Astrocyte (in vitro differentiated cells and primary cell): ENCODE measurements at regions not wholly inside any gene's neighbourhood (a gene's known extent, or its start where the extent isn't known, plus 50 kb on each side); places are given as distances from the start of the nearest gene placed in this dataset.

Experiments used
- DNase-seq: peaks from one replicate; pipeline ENCODE4 v3.0.0-alpha.2; 2010; ENCODE audit warnings: low read depth
- FAIRE-seq: peaks from 2 replicates; lab custom pipeline; 2011; peaks lifted over from hg19 to GRCh38; lab: Jason Lieb, UNC
- H2AFZ ChIP-seq: 2 replicates; pipeline ENCODE4 v1.6.0; 2012; ENCODE audit warnings: low read depth, low read length, inconsistent platforms
- H3K27ac ChIP-seq: 2 replicates; pipeline ENCODE4 v1.5.1; 2011; ENCODE audit warnings: low read depth, low read length, inconsistent platforms
- H3K27me3 ChIP-seq: 2 replicates; pipeline ENCODE4 v1.6.0; 2011; ENCODE audit warnings: low read length, inconsistent platforms; ENCODE audit not compliant: insufficient read depth
- H3K36me3 ChIP-seq: 2 replicates; pipeline ENCODE4 v1.5.1; 2011; ENCODE audit warnings: low read length, inconsistent platforms; ENCODE audit not compliant: insufficient read depth
- H3K4me1 ChIP-seq: 2 replicates; pipeline ENCODE4 v1.5.1; 2011; ENCODE audit warnings: low read length, inconsistent platforms; ENCODE audit not compliant: insufficient read depth
- H3K4me2 ChIP-seq: 2 replicates; pipeline ENCODE4 v1.6.0; 2012; ENCODE audit warnings: low read length, inconsistent platforms
- H3K4me3 ChIP-seq: 2 replicates; pipeline ENCODE4 v1.5.1; 2011; ENCODE audit warnings: low read depth, mild to moderate bottlenecking, low read length, inconsistent platforms; ENCODE audit not compliant: insufficient read depth
- H3K79me2 ChIP-seq: 2 replicates; pipeline ENCODE4 v1.6.0; 2012; ENCODE audit warnings: mild to moderate bottlenecking, low read length, inconsistent platforms; ENCODE audit not compliant: insufficient read depth
- H3K9ac ChIP-seq: 2 replicates; pipeline ENCODE4 v1.6.0; 2012; ENCODE audit warnings: mild to moderate bottlenecking, low read length, inconsistent platforms
- H3K9me3 ChIP-seq: 2 replicates; pipeline ENCODE4 v1.5.1; 2012; ENCODE audit warnings: low read depth, mild to moderate bottlenecking, low read length, inconsistent platforms; ENCODE audit not compliant: insufficient read depth
- H4K20me1 ChIP-seq: 2 replicates; pipeline ENCODE4 v1.6.0; 2012; ENCODE audit warnings: low read length, inconsistent platforms; ENCODE audit not compliant: insufficient read depth
- H3K27ac Mint-ChIP-seq: one replicate; pipeline ENCODE4 v1.8.0; 2021; ENCODE audit warnings: mild to moderate bottlenecking, mixed read lengths; ENCODE audit not compliant: unreplicated experiment
- H3K27me3 Mint-ChIP-seq: one replicate; pipeline ENCODE4 v1.8.0; 2021; ENCODE audit warnings: low read depth, mixed read lengths; ENCODE audit not compliant: unreplicated experiment
- H3K36me3 Mint-ChIP-seq: one replicate; pipeline ENCODE4 v1.8.0; 2021; ENCODE audit warnings: low read depth, mixed read lengths; ENCODE audit not compliant: unreplicated experiment
- H3K4me1 Mint-ChIP-seq: one replicate; pipeline ENCODE4 v1.8.0; 2021; ENCODE audit warnings: low read depth, mixed read lengths; ENCODE audit not compliant: unreplicated experiment
- H3K4me3 Mint-ChIP-seq: one replicate; pipeline ENCODE4 v1.8.0; 2021; ENCODE audit warnings: mild to moderate bottlenecking, moderate library complexity, mixed read lengths; ENCODE audit not compliant: unreplicated experiment
- H3K9me3 Mint-ChIP-seq: one replicate; pipeline ENCODE4 v1.8.0; 2021; ENCODE audit warnings: mild to moderate bottlenecking, mixed read lengths; ENCODE audit not compliant: unreplicated experiment
- EZH2 ChIP-seq: IDR thresholded peaks from 2 replicates; pipeline ENCODE4 v1.6.1; 2012; ENCODE audit warnings: mild to moderate bottlenecking, low read length, inconsistent platforms; ENCODE audit not compliant: insufficient read depth
- TF ChIP-seq, protein P1 (sequence below): IDR thresholded peaks from 2 replicates; pipeline ENCODE4 v1.5.1; 2011; ENCODE audit warnings: low read depth, mild to moderate bottlenecking, inconsistent platforms, low read length, moderate library complexity; ENCODE audit not compliant: insufficient read depth

DNA sequence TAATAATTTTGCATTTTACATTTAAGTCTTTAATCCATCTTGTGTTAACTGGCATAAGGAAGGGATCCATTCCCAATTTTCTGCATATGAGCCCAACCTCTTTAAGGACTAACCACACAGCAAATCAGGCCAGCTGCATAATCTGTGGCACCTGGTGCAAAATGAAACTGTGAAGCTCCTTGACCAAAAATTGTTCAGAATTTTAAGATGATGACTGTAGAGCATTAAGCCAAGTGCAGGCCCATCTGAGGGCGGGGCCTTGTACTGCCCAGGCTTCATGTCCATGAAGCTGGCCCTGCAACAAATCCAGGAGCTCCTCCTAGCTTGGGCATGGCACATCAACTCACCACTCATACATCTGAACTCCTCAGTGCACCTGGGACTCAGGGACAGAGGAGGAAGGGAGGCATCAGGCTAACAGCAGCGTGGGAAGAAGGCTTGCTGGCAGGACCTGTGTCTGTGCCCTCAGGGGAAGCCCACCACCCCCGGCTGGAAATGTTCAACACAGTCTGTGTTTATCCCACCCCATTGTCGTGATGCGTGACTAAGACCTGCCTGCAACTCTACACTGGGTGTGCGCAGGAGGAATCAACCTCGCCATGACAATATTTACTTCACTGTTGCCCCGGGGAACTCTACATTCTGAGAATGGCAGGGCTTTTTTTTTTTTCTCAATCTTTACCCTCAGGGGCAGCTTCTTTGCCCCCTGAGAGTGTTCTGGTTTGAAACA, 128.9 kb upstream of the SIX2 start:
- peaks cover 3% of the 10 kb centered on the region for H3K4me1 Mint-ChIP-seq
- no peak overlapping the region for H3K27ac ChIP-seq
- no peaks in the 10 kb centered on the region for H3K9me3 ChIP-seq
- peaks cover 8% of the 10 kb centered on the region for H3K27me3 Mint-ChIP-seq
- H2AFZ ChIP-seq = no peak overlapping the region
- no peaks in the 10 kb centered on the region for H3K36me3 Mint-ChIP-seq
- no peak overlapping the region for H3K4me2 ChIP-seq
- no peak for TF ChIP-seq EZH2
- TF ChIP-seq, protein P1, sequence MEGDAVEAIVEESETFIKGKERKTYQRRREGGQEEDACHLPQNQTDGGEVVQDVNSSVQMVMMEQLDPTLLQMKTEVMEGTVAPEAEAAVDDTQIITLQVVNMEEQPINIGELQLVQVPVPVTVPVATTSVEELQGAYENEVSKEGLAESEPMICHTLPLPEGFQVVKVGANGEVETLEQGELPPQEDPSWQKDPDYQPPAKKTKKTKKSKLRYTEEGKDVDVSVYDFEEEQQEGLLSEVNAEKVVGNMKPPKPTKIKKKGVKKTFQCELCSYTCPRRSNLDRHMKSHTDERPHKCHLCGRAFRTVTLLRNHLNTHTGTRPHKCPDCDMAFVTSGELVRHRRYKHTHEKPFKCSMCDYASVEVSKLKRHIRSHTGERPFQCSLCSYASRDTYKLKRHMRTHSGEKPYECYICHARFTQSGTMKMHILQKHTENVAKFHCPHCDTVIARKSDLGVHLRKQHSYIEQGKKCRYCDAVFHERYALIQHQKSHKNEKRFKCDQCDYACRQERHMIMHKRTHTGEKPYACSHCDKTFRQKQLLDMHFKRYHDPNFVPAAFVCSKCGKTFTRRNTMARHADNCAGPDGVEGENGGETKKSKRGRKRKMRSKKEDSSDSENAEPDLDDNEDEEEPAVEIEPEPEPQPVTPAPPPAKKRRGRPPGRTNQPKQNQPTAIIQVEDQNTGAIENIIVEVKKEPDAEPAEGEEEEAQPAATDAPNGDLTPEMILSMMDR = no peak
- FAIRE-seq = no peak
- H3K4me3 ChIP-seq = no peak overlapping the region
- H3K27ac Mint-ChIP-seq = no peak overlapping the region
- no peaks in the 10 kb centered on the region for H3K79me2 ChIP-seq
- no peak overlapping the region for H3K9ac ChIP-seq
- no peaks in the 10 kb centered on the region for H3K36me3 ChIP-seq
- no peaks in the 10 kb centered on the region for H3K9me3 Mint-ChIP-seq
- peaks cover 16% of the 10 kb centered on the region for H3K27me3 ChIP-seq
- H3K4me1 ChIP-seq = no peaks in the 10 kb centered on the region
- no peak for DNase-seq
- H3K4me3 Mint-ChIP-seq = no peak overlapping the region
- H4K20me1 ChIP-seq = no peaks in the 10 kb centered on the region

DNA sequence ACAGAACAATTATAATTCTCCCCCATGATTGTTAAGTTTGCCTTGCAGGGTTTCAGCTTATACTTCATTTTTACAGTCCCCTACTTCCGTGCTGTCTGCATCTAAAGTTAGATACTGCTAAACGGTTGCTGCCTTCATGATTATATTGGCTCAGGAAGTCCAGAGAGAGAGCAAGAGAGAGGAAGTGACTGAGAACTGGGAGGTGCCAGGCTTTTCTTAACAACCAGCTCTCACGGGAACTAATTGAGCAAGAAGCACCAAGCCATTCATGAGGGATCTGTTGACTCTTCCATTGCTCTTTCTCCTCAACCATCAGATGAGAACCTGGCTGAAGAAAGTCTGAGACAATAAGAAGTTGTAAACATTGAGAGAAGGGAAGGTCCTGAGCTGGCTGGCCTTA, 125.5 kb upstream of the SIX2 start:
- H3K4me3 Mint-ChIP-seq = no peak overlapping the region
- Histone ChIP-seq H3K4me2 (no peak overlapping the region), H3K27me3 (peaks cover 13% of the 10 kb centered on the region), H3K27ac (no peak overlapping the region), H4K20me1 (no peaks in the 10 kb centered on the region), H3K4me3 (no peak overlapping the region), H3K79me2 (no peaks in the 10 kb centered on the region), H3K9me3 (no peaks in the 10 kb centered on the region), H3K9ac (no peak overlapping the region), H2AFZ (no peak overlapping the region), H3K36me3 (no peaks in the 10 kb centered on the region), H3K4me1 (peaks cover 7% of the 10 kb centered on the region)
- peaks cover 6% of the 10 kb centered on the region for H3K27me3 Mint-ChIP-seq
- FAIRE-seq (no peak), DNase-seq (no peak)
- TF ChIP-seq, protein P1 = no peak
- TF ChIP-seq EZH2 = no peak
- peaks cover 8% of the 10 kb centered on the region for H3K4me1 Mint-ChIP-seq
- H3K9me3 Mint-ChIP-seq = peaks cover 2% of the 10 kb centered on the region
- no peak overlapping the region for H3K27ac Mint-ChIP-seq
- no peaks in the 10 kb centered on the region for H3K36me3 Mint-ChIP-seq

DNA sequence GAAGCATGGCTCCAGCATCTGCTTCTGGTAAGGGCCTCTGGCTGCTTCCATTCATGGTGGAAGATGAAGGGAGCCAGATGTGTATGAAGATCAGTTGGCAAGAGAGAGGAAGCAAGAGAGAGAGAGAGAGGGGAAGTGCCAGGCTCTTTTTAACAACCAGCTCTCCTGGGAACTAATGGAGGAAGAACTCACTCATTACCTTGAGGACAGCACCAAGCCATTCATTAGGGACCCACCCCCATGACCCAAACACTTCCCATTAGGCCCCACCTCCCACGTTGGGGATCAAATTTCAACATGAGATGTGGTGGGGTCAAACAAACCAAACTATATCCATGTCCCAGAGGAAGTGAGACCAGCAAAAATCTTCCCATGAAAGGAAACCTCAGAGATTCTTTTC, 124.8 kb upstream of the SIX2 start:
- DNase-seq (no peak), FAIRE-seq (no peak)
- no peaks in the 10 kb centered on the region for H3K9me3 ChIP-seq
- no peaks in the 10 kb centered on the region for H3K36me3 ChIP-seq
- H3K9ac ChIP-seq = no peak overlapping the region
- TF ChIP-seq, protein P1 = no peak
- no peak for TF ChIP-seq EZH2
- H2AFZ ChIP-seq = no peak overlapping the region
- peaks cover 6% of the 10 kb centered on the region for H3K27me3 Mint-ChIP-seq
- H3K4me2 ChIP-seq = no peak overlapping the region
- peaks cover 10% of the 10 kb centered on the region for H3K4me1 ChIP-seq
- no peaks in the 10 kb centered on the region for H4K20me1 ChIP-seq
- peaks cover 2% of the 10 kb centered on the region for H3K9me3 Mint-ChIP-seq
- H3K4me1 Mint-ChIP-seq = peaks cover 8% of the 10 kb centered on the region
- H3K27ac Mint-ChIP-seq = no peak overlapping the region
- no peaks in the 10 kb centered on the region for H3K79me2 ChIP-seq
- no peak overlapping the region for H3K4me3 ChIP-seq
- peaks cover 13% of the 10 kb centered on the region for H3K27me3 ChIP-seq
- H3K36me3 Mint-ChIP-seq = no peaks in the 10 kb centered on the region
- no peak overlapping the region for H3K27ac ChIP-seq
- no peak overlapping the region for H3K4me3 Mint-ChIP-seq
